Limb (tissue), 2 donors: ENCODE measurements at regions not wholly inside any gene's neighbourhood (a gene's known extent, or its start where the extent isn't known, plus 50 kb on each side); places are given as distances from the start of the nearest gene placed in this dataset.
"Not testable (repeated sequence)": the region's sequence is repeated elsewhere in the genome, so short reads cannot be mapped to it uniquely, and the experiment has no call there.

ENCODE experiments used
- DNase-seq, 2 donors: peaks; one replicate each; pipeline ENCODE4 v3.0.0-alpha.2; 2016; ENCODE audit errors: extremely low spot score in 2 of 2

GRCh38 chr6:119459207-119459974, 109.8 kb upstream of the MAN1A1 start:
- no peak for DNase-seq

- no peak for DNase-seq
Observed at GRCh38 chr6:119454714-119455113, 105.2 kb upstream of the MAN1A1 start.

- no peak for DNase-seq
Observed at GRCh38 chr6:119453242-119454200, 104.0 kb upstream of the MAN1A1 start.

- DNase-seq: no peak
Observed at GRCh38 chr6:119449331-119450156, 100.0 kb upstream of the MAN1A1 start.

GRCh38 chr6:119447921-119448320, 98.4 kb upstream of the MAN1A1 start:
- DNase-seq: no peak

GRCh38 chr6:119446609-119447008, 97.0 kb upstream of the MAN1A1 start:
- no peak for DNase-seq

GRCh38 chr6:119446115-119446554, 96.6 kb upstream of the MAN1A1 start:
- no peak for DNase-seq

GRCh38 chr6:119445666-119446065, 96.1 kb upstream of the MAN1A1 start:
- no peak for DNase-seq

- no peak for DNase-seq
Observed at GRCh38 chr6:119444642-119445557, 95.3 kb upstream of the MAN1A1 start.

GRCh38 chr6:119443993-119444641, 94.6 kb upstream of the MAN1A1 start:
- no peak for DNase-seq

GRCh38 chr6:119442776-119443184, 93.2 kb upstream of the MAN1A1 start:
- DNase-seq: peak in 1 of 2 donors; percentile 7

- no peak for DNase-seq
Observed at GRCh38 chr6:119440953-119441352, 91.4 kb upstream of the MAN1A1 start.

- no peak for DNase-seq
Observed at GRCh38 chr6:119436583-119436982, 87.0 kb upstream of the MAN1A1 start.

GRCh38 chr6:119431799-119432198, 82.2 kb upstream of the MAN1A1 start:
- no peak for DNase-seq

- DNase-seq: no peak
Observed at GRCh38 chr6:119430805-119431204, 81.2 kb upstream of the MAN1A1 start.

GRCh38 chr6:119428633-119429032, 79.1 kb upstream of the MAN1A1 start:
- no peak for DNase-seq

GRCh38 chr6:119426619-119427018, 77.1 kb upstream of the MAN1A1 start:
- DNase-seq: no peak

GRCh38 chr6:119423996-119424395, 74.4 kb upstream of the MAN1A1 start:
- no peak for DNase-seq

GRCh38 chr6:119418084-119418483, 68.5 kb upstream of the MAN1A1 start:
- DNase-seq: not testable (repeated sequence)

GRCh38 chr6:119407156-119407555, 57.6 kb upstream of the MAN1A1 start:
- DNase-seq: no peak
